ENCODE measurements at regions not wholly inside any gene's neighbourhood (a gene's known extent, or its start where the extent isn't known, plus 50 kb on each side); places are given as distances from the start of the nearest gene placed in this dataset.
A peak's percentile ranks its signal among the peaks of the same experiment; 100 is the strongest.

DNA sequence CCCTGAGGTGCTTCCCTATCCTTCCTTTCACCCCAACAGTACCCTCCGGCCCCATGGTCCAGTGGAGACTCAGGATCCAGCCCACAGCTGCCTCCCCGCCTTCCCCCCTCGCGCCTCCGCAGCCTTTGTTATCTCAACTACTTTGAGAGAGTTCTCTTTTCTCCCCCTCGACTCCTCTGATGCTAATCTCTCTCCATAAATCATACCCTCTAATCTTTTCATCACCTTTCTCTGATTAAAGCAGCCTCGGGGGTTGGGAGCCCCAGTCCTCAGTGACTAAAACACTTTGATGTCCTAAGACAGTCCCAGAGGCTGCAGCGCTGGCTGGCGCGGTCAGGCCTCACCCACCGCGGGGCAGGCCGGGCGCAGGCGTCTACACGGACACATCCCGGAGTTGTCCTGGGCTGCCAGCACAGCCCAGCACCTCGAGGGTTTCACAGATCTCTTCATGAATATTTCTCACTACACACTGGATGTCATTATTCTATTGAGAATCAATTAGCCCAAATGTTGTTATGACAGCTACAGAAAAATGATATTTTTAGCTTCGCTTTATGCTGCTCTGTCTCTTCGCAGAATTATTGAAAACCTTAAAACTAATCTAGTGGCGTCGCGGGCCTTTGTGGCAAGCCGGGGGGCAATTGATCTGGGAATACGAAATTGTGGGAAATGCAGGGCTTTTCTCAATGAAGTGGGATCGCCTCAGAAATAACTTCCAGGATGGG is 289.5 kb downstream of the RRAGC start:
- DNase-seq = no peak

DNA sequence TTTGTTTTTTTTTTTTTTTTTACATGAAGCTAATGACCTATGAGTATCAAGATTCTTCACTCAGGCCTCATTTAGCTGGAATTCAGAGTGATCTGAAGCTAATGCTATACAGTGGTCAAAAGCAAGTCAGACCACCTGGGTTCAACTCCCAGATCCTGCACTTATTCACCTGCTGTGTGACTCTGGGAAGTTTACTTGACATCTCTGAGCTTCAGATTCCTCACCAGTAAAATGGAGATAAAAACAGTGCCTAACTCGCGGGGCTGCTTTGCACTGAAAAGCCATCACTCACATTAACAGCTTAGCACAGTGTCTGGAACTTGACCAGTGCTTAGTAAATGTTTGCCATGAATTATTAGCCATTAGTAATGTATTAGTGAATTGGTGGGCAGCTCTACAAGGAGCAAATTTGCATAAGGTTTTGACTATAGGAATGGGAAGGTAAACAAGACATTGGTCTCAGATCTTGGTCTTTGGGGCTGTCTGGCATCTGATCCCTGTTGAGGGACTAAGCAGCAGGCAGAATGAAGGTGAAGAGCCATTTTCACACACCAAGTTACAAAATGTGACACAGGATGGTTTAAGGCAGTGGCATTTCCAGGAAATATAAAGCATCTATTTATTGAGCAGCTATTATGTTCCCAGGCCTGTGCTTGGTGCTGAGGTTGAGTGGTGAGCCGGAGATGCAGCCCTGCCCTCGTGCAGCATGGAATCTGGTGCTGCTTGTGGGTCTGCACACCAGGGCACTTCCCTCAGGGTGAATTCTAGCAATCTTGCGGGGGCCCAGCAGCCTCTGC is 291.3 kb downstream of the RRAGC start:
- DNase-seq = no peak

DNA sequence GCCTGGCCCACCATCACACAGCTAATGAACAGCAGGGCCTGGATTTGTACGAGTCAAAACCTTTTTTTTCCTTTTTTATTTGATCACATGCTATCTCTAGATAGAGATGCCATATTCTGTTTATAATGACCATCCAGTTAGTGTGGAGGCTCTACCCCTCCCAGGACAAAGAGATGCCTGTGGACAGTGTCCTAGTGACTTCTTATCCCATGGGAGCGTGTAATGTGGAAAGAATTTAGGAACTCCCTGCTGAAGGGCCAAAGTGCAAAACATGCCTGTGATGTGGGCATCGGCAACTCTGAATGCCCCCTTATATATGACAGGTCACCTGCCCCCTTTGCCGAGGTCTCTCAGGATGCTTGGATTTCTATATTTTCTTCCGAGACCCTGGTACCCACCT is 292.2 kb downstream of the RRAGC start:
- no peak for DNase-seq

DNA sequence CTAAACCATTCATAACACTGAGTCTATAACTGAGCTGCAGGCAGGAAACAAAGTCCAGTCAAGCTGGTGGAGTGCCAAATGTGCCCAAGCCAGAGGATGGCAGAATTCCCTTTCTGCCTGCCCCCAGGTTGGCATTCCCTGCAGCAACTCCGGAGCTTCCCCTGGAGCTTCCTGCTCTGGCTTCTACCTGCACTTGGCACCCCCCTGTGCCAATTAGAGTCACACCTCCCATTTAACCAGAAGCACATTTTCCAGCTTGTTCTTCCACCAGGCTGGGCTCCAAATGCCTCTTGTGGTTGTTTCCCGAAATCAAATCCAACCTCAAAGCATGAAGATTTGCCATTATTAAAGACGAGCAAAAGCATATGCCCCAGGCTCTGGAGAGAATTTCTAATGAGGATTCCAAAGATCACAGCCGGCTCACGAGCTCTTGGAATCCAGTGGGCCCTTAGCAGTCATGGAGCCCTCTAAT is 294.5 kb downstream of the RRAGC start:
- no peak for DNase-seq

DNA sequence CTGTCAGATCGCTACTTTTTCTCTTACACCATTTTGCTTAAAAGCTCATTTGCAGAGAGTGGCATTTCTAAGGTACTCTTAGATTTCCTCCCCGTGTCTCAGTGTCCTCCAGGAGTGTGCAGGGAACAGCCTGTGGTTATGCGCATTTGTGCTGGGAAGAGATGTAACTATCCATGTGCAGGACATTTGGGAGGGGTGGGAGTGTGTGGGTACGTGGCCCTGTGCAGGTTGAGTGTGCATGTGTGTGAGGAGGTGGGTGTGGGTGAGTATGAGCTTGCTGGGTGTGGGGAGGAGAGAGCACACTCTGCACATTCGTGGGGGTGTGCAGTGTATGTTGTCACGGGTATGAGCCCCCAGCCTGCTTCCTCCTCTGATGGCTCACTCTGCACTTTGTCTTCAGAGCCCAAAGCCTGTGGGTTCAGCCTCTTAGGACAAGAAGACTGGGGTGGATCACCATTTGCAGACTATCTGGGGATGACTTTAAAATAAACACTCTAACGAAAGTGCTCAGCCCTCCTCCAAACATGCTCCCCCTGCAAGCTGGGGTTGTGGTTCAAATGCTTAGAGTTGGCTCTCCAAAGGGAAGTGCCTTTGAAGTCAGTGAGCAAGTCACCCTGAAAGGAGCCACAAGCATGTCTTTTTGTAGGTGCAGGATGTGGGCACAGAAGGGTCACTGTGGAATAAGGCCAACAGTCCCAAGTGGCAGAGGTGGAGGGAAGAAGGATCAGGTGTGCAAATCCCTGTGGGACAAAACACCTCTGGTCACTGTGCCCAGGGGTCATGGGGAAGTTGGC is 295.4 kb downstream of the RRAGC start:
- DNase-seq = no peak

DNA sequence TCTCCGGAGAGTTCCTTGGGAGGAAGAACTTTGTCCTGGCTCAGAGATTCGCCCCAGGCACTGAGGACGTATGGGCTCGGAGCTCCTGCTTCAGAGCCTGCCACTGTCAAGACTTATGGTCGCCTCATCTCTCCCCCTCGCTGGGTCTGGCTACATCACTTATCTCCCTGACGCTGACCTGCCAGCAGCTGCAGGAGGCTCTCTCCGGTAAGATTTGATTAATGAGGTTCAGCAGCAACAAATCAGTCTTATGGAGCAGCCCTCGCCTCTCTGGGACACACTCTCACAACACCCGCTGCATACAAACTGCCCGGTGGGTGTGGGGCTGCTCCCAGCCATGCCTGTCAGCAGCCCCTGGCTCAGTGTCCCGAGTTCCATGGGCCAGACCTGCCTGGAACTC is 297.8 kb downstream of the RRAGC start:
- no peak for DNase-seq

DNA sequence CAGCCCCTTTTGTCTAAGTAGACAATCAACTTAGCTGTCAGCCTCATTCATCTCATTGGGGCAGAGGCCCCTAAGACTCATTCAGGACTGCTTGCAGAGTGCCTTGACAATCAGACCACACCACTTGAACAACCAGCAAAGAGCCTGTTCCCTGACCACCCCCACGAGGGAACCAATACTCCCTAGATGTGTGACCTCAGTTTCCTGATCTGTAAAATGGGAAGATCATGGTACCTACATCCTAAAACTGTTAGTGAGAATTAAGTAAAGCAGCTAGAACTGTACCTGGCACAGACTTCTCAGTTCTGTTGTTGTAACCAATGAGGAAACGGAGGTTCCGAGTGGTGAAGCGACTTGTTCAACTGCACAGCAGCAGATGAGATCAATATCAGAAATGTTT is 298.5 kb downstream of the RRAGC start:
- DNase-seq = no peak

DNA sequence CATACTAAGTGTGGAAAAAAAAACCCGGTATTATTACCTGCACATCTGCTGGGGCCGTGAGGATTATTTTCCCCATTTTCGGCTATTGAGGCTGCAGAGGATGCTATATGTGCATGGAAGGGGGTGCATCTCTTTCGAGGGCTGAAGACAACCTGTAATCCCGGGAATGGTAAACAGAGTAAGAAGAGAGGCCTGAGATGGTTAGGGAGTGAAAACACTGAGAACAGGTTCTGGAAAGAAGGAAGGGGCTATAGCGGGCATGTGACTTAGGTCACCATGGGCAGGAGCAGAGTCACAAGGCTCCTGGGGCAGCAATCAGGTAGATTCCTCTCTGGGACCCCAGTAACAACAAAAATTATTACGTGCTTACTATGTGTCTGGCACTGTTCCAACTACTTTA is 299.1 kb downstream of the RRAGC start:
- no peak for DNase-seq

DNA sequence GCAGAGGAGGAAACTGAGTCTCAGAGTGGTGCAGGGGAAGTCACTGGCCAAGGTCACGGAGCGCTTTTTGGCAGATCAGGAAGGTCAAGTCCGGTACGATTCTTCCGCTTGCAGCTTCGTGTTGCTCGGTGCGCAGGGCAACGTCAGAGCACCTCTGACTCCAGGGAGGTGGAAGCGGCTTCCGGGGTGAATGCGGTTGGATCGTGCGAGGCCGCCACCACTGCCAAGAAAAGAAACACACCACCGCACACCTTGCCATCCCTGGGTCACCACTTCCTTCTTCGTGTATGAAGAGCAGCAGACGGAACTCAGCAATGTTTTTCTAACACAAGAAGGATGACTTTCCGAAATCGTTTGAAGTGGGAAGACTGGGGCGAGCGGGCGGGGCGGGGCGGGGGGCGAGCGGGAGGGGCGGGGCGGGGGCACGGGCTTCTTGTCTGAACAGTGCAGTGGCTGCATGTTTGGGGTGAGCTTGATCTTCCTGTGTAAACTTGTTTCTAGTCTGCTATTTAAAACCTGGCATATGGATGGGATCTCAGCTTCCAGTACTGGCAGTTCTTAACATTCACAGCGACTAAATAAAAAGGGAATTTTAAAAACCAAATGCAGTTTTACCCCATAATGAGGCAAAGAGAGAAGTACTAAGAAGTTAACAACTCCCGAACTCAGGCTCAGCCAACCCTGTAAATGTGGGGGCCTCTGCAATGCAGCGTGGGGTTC is 300.0 kb downstream of the RRAGC start:
- no peak for DNase-seq

DNA sequence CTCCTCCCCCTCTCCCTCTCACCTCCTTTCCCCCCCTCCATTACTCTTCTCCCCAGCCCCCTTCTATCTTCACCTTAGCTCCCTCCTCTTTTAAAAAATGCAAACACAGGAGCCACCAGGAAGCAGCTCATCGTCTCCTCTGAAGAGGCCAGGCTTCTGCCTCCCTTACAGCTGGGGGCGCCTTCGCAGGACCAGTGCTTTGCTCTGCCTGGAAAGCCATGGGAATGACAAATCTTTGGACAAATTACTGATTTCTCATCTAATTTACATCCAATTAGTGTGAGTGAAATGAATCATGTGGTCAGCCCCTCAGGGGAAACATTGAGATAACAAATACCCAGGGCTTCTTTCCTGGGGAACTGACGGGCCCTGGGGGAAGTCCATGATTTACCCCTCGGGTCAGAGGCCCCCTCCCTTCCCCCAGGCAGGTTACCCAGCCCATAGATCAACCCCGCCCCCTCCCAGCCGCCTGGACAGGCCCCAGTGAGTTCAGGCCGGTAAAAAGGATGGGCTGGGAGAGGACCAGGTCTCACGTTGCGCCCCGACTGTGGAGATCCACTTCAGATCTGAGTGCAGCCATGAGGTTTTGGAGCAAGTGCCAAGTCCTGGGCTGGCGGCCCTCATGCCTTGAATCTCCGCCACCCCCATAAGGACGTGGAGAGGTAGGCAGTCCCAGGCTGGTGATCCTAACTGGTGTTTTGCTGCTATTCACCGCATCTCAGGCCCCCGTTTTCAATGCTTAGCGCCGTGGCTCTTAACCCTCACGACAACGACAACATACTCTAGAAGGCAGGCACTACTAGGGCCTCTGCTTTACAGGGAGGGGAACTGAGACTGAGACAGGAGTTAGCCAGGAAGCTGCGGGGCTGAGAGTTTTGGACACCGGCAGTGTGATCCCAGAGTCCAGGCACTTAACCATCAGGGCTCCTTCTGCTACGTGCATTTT is 300.8 kb downstream of the RRAGC start:
- DNase-seq = no peak

DNA sequence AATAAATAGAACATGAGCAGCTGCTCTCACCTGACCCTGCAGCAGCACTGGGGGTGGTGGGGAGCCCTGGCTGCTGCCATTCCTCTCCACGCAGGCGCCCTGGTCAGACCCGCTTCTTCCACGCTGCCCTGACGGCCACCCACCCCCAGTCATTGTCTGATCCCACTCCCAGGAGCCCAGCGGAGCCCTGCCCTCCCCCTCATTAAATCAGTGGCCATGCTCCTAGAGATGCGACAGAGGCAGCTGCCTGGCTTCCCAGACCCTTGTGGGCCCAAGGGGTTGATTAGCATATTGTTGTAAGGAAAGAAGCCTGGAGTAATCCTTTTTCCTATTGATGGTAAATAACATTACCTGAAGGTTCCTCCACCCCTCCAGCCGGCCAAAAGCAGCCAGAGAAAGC is 301.5 kb downstream of the RRAGC start:
- DNase-seq = no peak

DNA sequence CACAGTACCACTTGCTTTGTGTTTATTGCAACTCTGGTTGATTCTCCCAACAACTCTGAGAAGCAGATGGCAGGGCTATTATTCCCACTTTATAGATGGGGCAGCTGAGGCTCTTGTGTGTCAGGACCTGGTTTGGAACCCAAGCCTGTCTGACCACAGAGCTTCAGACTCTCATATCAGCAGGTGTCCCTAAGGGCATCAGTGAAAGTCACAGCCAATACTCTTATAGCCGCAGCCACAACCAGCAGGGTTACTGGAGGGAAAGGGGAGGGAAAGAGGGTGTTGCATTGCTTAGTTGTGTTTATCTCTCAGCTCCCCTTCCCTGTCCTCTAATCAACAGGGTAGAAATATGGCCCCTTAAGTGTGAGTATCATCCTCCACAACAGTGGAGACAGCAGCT is 304.0 kb downstream of the RRAGC start:
- no peak for DNase-seq

DNA sequence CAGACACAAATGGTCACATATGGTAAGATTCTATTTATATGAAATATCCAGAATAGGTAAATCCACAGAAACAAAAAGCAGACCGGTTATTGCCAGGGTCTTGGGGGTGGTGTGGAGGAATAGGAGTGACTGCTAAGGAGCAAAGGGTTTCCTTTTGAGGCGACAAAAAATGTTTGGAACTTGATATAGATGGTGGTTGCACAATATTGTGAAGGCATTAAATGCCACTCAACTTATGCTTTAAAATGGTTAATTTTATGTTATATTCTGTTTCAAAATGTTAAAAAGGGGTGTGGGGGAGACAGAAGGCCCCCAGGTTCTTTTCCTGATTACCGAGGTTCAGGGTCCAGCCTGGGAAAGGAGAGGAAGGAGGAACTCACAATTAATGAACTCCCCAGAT is 304.4 kb downstream of the RRAGC start:
- DNase-seq = no peak

DNA sequence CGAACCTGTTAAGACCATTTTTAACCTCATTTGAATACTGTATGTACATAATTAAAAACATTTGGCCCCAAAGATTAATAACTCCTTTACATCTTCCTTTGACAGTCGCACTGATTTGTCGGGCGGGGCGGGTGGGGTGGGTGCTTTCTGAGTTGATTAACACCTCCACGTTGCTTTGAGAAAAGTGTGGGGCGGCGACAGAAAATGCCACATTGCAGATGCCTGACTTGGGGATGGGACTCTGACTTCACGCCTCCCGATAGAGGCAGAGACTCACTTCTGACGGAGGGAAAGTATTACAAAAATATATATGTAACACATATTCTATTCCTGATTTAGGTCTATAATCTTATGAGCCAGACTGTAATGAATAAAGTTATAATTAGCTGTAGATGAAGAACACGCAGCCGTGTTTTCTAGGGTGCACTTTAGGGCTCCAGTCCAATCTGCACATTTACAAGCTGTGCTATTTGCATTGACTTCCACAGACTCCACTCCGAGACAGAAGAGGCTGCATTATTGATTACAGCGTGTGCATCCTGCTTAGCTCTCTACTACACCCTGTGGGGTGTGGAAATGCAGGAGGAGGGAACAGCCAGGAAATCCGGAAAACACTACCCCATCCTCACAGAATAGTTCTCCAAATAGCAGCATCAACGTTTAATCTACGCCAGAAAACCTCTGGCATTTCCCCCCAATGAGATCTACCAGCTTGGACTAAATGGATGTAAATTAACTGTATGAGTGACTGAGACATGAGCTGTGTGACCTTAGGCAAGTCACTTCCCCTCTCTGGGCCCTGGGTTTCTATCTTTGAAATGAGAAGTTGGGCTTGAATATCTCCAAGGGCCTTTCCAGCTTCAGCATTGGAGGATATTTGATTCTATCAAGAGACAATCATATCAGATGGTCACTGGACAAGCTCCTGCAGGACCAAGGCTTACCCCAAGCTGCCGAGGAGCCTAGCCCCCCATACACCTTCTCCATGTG is 308.0 kb downstream of the RRAGC start:
- DNase-seq = no peak

DNA sequence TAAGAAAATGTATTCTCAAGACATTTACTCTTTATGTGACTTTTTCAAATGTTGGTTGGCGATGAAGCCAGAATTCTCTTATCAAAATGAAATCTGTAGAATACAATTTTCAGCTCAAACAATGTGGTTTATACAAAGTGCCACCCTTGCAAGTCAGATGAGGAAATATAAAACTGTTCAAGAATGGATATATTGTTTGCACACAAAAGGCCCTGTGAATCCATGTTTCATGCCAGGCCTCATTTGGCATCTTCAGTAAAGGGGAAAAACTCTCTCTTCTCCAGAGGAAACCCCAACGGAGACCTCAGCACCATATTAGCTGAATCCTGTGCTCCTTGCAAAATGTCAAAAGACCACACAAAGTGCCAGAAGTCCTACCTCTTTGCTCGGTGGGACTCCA is 310.4 kb downstream of the RRAGC start:
- no peak for DNase-seq

DNA sequence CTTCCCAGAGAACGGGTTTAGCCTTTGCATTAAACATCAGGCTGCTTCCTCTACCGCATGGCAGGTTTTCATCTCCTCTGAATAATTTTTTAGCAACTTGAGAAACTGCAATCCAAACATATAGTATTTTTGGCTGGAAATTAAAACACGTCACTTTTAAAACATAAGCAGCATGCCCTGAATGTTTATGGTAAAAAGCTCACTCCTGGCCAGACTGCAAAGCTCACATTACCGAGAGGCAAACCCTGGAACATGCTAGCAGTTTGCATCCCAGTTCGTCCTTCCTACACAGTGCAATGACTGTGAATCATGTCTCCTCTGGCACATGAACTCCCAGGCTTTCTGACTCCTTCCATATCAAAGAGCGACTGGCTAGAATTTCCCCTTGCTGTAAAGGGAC is 312.3 kb downstream of the RRAGC start:
- DNase-seq = no peak

DNA sequence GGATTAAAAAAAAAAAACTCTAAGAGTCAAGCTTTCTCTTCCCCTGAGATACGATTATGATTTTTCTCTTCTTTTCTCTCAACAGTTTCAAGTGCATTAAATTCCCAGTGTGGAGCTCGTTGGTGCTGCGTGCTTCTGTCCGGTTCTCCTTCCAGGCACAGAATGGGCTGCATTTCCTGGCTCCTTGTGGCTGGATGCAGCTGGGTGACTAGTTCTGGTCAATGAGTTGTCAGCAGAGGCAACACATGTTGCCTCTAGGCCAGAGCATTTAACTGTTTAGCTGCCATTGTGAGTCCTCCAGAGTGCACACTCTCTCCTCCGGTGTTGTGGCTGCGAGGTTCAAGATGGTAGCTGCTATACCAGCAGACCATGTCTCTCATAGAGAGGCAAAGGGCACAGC is 312.9 kb downstream of the RRAGC start:
- DNase-seq = no peak

DNA sequence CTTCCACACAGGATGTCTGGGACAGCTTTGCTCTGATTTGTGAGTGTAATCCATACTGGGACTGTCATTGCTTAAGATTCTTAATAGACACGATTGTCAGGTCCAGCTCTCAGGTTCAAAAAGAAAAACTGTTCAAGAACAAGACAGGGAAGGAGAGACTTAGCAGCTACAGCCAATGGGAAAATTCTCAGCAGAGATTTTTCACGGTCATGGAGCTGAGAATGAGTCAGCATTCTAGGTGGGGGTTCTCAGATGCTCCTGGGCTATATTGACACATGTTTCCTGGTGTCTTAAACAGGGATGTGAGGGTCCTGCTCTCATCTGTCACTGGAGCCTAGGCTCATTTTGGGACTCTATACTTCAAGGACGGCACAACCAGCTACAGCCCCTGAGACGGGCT is 318.3 kb downstream of the RRAGC start:
- no peak for DNase-seq

DNA sequence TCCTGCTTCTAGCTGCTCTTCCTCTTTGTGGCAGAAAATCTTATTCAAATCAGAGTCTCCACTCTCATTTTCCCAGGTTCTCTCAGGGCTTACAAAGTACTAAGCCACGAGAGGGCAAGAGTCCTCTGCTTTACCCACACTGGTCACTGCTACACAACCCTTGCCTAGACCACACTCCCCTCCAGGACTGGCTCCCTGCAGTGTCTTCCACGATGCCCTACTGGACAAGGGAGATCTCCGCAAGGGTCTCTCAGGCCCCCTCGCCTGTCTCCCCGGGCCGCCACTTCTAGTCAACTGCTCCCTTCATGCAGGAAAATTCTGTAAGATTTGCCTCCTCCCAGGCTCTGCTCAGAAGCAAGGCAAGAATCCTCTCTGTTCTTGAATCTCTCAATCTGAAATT is 319.6 kb downstream of the RRAGC start:
- peak; percentile 30 for DNase-seq

DNA sequence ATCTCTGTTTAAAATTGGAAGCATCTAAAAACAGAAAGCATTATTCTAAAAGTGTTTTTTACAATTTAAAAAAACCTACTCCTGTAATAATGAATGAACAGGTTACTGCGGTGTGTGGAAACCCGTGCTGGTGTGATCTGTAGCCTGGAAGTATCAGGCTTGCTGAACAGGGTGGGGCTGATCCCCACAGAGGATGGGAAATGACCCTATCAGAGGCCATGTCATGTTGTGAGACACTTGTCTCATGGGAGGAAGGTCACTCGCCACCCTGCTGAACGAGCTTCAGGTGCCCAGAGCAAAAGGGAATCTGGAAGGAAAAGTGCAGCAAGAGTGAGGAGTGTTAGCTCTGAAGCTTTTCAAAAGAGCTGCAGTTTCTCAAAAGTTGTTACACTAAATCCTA is 320.7 kb downstream of the RRAGC start:
- no peak for DNase-seq

DNA sequence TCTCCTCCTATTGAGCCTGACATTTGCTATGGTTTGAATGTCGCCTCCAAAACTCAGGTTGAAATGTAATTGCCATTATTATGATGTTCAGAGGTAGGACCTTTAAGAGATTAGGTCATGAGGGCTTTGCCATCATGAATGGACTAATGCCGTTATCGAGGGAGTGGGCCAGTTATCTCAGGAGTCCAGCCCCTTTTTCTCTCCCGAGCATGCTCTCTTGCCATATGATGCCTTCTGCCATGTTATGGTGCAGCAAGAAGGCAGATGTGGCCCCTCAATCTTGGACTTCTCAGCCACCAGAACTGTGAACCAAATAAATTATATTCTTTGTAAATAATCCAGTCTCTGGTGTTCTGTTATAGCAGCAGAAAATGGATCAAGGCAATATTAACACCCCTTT is 323.5 kb downstream of the RRAGC start:
- no peak for DNase-seq
